GM21390 (cell line): ENCODE measurements at regions not wholly inside any gene's neighbourhood (a gene's known extent, or its start where the extent isn't known, plus 50 kb on each side); places are given as distances from the start of the nearest gene placed in this dataset.

Source experiments
- ATAC-seq: cut with Tn5 transposase; IDR thresholded peaks from one replicate; pipeline ENCODE4 v1.9.1; 2021; ENCODE audit not compliant: unreplicated experiment

DNA sequence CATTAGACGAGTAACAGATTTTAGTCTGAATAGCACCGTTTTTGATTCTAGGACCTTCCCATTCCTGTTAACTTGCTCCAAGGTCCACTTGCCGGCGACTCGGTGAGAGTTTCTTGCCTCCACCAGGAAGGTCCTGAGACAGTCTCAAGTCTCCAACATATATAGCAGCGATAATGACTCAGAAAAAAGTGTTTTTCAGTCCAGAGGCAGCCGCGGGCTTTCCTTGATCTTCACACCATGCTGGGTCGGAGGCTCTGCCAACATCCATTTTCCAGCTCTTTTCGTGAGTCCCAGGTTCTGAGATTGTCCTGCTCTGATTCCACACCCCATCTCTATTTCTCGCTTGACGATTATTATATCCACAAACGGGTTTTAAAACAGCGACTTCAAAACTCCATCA is 170.5 kb downstream of the GPX5 start:
- ATAC-seq: no peak

DNA sequence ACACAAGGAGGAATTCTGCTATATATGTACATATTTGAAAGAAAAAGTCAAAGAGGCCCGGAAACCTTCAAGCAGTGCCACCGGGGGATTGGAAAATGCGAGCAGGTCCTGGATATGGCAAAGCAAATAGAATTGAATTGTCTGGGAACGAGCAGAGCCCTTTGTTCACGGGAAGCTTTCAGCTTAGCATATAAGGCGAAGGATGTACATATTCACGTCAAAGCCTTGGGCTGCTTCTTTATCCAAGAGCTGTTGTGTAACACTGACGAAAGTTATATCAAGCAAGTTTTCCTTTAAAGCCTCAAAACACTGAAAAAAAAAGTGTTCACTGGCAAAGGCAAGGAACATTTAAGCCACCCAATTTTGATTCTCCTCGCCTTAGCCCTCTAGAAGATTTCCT is 171.0 kb downstream of the GPX5 start:
- no peak for ATAC-seq

DNA sequence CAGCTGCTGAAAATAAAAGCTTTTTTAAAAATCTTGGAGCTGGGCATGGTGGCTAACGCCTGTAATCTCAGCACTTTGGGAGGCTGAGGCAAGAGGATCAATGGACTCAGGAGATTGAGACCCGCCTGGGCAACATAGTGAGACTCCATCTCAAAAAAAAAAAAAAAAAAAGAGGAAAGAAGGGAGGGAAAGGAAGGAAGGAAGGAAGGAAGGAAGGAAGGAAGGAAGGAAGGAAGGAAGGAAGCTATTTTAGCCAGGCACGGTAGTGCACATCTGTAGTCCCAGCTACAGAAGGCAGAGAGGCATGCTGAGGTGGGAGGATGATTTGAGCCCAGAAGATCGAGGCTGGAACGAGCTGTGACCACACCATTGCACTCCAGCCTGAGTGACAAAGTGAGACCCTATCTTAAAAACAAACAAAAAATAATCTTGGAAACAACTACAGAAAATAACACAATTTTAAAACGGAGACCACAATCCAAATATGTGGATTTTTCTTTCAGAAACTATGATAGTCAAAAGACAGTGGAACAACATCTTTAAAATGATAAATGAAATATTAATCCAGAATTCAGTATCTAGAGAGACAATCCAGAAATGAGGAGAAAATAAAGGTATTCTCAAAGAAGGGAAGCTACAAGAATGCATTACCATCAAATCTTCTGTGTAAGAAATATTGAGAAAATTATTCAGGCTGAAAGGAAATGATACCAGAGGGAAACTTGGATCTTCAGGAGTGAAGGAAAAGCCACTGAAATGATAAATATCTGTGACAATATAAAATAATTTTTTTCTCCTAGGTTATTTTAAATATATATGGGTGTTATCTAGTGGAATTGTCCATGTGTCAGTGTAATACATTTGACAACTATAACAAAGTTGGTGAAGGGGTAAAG is 182.0 kb downstream of the GPX5 start:
- no peak for ATAC-seq

DNA sequence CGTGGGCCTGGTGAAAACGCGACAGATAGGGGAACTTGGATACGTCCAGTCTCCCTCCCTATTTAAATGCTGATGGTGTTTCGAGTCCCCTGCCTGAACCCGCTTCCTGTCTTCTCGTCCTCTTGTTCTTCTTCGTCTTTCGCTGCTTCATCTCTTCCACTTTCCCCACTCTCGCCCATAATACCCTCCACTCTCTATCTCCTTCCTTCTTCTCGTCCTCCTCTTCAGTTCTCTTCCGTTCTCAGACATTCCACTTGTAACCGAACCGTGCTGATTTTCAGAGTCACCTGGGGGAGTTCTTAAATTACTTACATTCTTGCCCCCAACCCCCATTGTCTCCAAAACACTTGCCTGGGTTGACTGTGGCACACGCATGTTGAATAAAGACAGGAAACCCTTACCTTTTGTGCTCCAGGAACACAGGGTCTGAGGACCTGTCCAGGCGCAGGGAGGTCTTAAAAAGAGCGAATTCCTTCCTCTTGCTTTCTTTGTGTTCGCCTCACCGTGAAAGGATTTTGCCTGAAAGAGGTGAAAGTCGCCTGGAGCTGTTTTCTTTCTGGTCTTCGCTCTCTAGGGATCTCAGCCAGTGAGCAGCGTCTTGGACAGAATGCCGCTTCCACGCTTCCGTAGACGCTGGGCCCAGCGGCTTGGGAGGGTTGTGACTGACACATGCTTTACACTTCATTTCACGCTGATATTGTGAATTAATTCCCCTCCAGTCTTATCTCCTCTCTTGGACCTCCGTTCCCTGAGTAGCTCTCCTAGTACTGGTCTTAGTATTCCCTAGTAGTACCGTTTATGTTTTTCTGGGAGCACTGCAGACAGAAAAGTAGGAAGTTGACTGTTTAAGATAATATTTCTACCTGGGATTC is 184.0 kb downstream of the GPX5 start:
- no peak for ATAC-seq

DNA sequence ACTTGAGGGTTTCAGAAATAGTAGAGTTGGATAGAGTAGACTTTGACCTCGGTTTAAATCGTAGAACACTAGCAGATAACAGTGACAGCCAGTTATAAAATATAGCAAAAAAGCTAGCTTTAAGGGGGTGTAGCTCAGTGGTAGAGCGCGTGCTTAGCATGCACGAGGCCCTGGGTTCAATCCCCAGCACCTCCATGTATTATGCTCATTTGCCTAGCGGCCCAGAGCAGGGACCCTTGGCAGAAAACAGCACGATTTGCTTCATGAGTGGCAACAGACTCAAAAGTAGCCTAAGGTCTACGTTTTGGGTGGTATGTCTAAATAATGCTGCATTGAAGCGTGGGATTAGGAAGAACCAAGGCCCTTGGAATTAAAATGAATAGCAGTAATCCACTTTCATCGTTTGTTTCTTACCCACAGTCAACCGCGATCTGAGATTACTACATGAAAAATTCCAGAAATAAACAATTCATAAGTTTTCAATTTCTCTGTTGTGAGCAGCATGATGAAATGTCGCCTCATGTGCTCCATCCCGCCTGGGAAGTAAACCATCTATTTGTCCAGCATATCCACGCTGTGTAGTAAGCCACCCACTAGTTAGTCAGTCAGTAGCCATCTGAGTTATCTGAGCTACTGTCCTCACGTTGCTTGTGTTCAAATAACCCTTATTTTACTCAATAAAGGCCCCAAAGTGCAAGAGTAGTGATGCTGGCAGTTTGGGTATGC is 184.9 kb downstream of the GPX5 start:
- ATAC-seq: no peak

DNA sequence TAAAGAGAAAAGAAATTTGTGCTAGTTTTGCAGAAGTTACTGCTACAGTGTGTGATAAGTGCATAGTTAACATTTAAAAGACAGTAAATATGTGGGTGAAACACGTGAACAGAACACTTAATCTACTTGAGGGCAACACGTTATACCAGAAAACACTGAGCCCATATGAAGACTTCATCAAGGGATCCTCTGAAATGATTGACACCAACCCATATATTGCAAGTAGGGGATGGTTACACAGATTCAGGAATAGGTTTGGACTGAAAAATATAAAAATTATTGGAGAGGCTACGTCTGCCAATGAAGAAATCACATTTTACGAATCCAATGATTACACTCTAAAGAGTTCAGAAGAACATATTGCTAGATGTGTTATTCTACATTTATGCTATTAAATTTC is 185.6 kb downstream of the GPX5 start:
- ATAC-seq: no peak

DNA sequence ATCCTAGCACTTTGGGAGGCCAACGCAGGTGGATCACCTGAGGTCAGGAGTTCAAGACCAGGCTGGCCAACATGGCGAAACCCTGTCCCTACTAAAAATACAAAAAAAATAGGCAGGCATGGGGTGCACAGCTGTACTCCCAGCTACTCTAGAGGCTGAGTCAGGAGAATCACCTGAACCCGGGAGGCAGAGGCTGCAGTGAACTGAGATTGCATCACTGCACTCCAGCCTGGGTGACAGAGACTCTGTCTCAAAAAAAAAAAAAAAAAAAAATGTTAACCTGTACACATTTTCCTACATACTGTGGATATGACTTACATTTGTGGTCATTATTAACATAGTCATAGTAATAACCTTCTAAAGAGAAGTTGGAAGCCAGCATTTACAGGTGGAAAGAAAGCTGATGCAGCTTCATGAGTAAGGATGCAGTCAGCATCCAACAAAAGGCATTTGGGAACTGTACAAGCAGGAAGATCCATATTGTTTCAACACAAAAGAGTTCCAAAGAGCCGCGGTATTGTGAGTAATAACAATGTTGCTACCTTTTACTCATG is 186.2 kb downstream of the GPX5 start:
- no peak for ATAC-seq

DNA sequence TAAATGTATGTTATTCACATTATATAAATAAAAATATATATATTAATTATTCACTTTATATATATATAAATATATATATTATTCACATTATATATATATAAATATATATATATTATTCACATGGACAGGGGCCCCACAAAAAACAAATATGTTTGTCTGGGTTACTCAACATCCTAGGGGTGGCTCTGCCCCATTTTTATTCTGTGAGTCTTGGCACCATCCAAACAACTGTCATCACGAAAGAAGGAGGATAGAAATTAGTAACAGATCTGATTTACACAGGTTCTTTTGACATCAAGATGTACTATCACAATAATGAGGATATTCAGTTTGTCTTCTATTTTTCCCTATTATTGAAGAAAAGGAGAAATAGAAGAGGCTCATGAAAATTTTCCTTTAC is 187.3 kb downstream of the GPX5 start:
- no peak for ATAC-seq

DNA sequence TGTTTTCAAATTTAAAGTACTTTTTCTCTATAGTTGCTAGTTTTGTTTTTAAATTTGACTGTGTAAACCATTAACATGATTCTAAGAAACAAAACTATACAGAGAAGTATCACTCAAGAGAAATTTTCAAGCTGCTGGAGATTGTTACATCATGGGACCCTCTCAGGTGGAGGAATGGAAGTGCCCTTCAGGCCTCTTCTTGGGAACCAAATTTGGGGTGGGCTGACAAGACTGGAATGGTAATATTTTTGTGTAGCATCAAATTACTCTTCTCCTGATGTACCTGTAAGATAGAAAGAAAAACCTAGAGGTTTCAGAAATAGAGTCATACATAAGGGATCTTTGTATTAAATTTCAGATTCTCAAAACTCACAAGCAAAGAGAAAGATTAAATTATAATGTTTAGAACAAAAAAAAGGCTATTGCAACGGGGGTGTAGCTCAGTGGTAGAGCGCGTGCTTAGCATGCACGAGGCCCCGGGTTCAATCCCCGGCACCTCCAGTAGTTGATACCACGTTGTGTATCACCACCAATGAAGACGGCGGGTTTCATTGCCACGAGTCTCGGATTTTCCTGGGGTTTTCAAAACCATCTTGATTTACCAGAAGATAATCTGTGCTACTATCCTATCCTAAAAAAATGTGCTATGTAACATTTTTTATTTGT is 193.7 kb downstream of the GPX5 start:
- no peak for ATAC-seq

DNA sequence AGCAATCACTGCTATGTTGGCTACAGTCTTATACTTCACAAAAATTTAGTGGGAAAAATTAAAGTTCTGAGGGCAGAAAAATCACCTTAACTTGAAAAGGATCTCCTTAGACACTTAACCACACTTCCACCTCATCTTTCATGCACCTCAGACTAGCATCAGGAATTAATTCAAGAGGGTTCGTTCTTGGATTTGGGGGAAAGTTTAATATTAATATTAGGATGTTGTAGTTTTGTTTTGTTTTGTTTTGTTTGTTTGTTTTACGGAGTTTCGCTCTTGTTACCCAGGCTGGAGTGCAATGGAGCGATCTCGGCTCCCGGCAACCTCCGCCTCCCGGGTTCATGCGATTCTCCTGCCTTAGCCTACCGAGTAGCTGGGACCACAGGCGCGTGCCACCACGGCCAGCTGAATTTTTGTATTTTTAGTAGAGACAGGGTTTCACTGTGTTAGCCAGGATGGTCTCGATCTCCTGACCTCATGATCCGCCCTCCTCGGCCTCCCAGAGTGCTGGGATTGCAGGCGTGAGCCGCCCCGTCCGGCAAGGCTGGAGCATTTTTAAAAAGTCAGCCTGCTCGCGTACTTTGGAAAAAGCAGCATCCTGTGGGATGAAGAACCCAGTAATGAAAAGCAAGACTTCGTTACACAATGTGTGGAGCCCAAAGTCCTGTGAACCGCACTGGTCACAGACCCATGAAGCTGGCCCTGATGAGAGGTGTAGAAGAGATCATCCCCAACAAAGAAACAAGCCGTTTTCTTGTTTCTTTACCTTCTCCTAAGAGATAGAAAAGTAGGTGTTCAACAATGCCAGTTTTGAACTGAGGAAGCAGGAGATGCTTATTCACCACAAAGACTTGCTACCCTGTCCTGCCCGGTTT is 194.9 kb downstream of the GPX5 start:
- no peak for ATAC-seq

DNA sequence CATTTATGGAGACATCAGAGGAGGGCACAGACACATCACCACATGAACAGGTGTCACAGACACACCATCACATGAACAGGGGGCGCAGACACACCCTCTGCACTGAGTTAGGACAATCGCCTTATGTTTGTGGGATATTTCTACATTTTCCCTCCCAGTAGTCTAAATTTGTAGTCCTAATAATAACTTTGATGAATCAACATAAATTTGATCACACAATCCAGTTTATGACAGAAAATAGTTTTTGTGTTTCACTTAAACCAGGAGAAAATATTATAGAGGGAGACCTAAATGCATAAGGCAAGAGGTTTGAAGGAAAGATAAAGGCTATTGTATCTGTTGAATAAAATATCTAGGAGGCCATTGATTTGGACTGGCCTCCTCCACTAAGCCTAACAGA is 195.7 kb downstream of the GPX5 start:
- no peak for ATAC-seq

DNA sequence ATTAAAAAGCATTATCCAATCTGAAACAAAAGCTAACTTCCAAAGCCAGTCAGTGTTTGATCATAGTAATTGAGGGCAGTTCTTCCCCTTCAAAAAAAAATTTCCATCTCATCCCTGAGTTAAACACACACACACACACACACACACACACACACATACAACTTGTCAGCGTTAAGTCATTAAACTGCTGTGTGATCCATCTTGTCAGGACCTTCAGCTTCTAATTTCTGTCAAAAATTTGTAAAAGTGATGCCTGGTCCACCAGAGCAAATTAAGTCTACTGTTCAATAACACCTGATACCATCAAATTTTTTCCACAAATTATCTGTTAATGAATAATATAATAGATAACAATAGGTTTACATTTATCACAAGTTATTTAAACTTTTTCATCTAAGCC is 198.7 kb downstream of the GPX5 start:
- ATAC-seq: no peak

DNA sequence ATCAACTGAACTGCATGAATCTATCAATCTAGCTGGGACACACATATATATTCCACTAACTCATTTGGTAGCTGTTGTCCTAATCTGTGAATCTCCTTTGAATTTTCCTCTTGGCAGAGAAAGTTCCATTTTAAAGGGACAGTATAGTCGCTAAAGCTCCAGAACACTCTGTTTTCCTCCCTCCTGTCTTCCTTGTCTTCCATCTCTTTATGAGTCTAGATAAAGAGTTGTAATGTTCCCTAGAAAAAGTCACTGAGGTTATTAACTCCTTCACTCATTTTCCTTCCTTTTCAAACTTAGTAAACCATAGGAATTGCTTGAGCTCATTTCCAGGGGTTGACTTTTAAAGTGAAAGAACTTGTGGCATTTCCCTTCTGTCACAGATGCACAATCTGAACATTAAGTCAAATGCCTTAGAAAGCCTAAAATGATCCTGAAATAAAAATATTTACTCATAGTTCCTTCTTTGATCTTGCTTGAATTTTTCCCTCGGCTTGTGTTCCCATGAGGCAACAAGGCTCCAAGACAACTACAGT is 198.4 kb downstream of the TRIM27 start:
- ATAC-seq: no peak

DNA sequence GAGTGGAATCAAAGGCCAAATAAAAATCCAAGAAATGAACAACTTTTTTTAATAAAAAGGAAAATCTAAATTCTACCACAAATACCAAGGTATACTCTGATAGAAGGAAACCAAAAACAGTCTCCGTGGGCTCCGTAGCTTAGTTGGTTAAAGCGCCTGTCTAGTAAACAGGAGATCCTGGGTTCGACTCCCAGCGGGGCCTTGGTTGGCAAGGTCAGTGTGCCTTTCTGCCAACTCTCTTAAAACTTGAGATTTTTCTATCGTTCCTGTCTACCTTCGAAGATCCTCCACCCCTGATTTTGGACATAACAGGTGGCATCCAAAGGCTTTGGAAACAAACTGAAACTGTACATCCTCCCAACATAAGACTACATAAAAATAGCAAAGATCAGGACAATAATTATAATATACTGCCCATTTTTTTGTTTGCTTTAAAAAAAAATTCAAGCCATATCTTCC is 197.9 kb downstream of the TRIM27 start:
- no peak for ATAC-seq

DNA sequence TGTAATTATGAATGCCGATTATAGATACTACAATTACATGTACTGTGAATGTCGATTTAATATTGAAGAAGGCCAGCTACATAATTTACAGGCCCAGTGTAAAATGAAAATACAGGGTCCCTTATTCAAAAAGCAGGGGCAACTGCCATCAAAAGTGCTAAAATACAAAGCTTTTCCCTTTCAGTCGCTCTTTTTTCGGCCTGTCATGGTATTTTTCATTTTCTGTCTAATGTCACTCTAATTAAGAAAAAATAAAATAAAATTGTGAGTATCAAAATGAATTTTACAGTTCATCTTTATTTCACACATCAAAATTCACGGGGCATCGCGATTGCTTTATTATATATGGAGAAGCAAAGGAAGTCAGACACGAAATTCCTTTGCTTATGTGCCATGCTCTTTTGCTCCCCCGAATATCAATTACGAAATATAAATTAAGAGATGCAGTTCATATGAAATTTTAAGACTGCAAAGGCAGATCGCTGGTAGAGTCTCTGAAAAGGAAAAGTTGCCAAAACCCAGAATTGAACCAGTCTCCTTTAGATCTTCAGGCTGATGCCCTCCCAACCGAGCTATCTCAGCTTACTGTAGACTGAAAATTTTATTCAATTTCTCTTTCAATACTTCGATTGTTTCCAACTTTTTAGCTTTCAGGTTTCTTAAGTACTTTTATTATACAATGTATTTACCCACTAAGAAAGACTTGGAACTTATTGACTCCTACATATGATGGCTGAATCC is 197.0 kb downstream of the TRIM27 start:
- no peak for ATAC-seq

DNA sequence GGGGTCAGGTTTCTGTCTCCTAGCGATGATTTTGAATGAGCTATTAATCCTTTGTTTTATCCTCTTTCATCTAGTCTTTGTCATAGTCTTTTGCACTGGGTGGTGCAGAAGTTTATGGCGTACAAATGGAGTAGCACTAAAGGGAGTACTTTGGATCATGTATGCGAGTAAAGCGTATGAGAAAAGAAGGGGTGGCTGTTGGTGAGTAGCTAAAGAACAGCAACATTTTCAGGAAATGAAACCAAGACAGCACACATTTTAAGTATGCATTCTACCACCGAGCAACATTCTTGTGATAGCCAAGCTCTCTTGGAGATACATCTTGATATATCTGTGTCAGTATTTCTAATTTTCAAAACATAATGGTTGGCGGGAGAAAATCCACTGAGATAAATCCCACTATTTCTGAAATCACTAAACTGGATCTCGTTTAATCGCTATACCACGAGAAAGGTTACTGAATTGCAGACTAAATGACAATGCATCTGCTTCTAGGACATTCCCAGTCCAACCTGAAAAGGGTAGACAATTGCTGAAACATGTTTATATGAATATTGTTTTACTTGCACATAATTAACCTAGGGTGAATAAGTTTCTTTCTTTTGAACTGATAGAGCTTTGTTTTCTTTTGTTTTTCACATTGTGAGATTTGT is 196.1 kb downstream of the TRIM27 start:
- ATAC-seq: no peak

DNA sequence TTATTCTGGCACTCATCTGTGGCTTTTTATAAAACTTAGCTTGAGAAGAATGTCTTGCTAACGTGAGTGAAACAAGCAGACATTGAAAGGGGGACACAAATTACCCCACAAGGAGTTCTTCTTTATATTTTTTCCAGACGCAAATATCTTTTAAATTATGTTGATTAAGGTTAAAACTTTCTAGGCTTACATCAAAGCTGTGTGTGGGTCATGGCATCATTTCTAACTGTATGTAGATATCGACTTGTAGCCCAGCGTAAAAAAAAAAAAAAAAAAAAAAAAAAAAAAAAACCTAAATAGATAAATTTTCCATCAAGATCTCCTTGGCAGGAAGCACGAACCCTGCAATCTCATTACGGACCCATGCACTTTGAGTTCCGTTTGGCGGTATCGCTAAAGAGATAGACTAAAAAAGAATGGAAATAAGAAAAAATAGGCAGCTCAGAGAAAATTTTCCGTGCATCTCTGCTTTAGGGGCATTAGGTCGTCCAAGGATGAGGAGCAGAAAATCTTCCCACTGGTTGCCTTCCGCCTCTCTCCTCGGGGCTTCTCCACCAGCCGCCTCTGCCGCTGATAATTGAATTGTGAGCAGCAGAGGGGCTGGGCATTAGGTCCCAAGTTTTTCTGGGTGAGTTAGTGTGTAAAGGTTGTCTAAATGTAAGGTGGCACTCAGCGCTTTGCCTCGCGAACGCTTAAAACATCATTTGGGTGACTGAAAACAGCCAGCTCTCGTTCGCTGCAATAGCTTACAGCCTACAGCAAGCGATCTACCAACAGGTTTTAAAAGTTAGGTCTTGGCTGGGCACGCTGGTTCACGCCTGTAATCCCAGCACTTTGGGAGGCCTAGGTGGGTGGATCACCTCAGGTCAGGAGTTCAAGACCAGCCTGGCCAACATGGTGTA is 194.0 kb downstream of the TRIM27 start:
- ATAC-seq: no peak
